CD4-positive, alpha-beta T cell treated with Interleukin-17A for 1 hour (primary cell): ENCODE measurements at regions not wholly inside any gene's neighbourhood (a gene's known extent, or its start where the extent isn't known, plus 50 kb on each side); places are given as distances from the start of the nearest gene placed in this dataset.

Experiments used
- DNase-seq: peaks from one replicate; pipeline ENCODE4 v3.0.0-alpha.2; 2020

- DNase-seq, result no peak
Measured at GRCh38 chr12:67911789-67912188, 77.5 kb upstream of the IFNG-AS1 start.

GRCh38 chr12:67915335-67915851, 73.9 kb upstream of the IFNG-AS1 start:
- no peak for DNase-seq

- no peak for DNase-seq
Measured at GRCh38 chr12:67916266-67916970, 72.8 kb upstream of the IFNG-AS1 start.

GRCh38 chr12:67917811-67918210, 71.4 kb upstream of the IFNG-AS1 start:
- DNase-seq, result no peak

GRCh38 chr12:67918441-67918840, 70.8 kb upstream of the IFNG-AS1 start:
- DNase-seq, result no peak

- DNase-seq, result no peak
Measured at GRCh38 chr12:67919406-67919805, 69.8 kb upstream of the IFNG-AS1 start.

- DNase-seq, result no peak
Measured at GRCh38 chr12:67920413-67920812, 68.8 kb upstream of the IFNG-AS1 start.

GRCh38 chr12:67921286-67921685, 68.0 kb upstream of the IFNG-AS1 start:
- no peak for DNase-seq

GRCh38 chr12:67922245-67922644, 67.0 kb upstream of the IFNG-AS1 start:
- no peak for DNase-seq

- DNase-seq, result no peak
Measured at GRCh38 chr12:67925077-67925476, 64.2 kb upstream of the IFNG-AS1 start.

- no peak for DNase-seq
Measured at GRCh38 chr12:67925552-67925951, 63.7 kb upstream of the IFNG-AS1 start.

GRCh38 chr12:67926063-67926462, 63.2 kb upstream of the IFNG-AS1 start:
- no peak for DNase-seq

- DNase-seq, result no peak
Measured at GRCh38 chr12:67927324-67927723, 61.9 kb upstream of the IFNG-AS1 start.

- DNase-seq, result no peak
Measured at GRCh38 chr12:67927815-67928214, 61.4 kb upstream of the IFNG-AS1 start.

GRCh38 chr12:67928621-67929383, 60.4 kb upstream of the IFNG-AS1 start:
- no peak for DNase-seq

GRCh38 chr12:67929384-67929772, 59.9 kb upstream of the IFNG-AS1 start:
- no peak for DNase-seq

GRCh38 chr12:67937822-67938221, 51.4 kb upstream of the IFNG-AS1 start:
- peak; percentile 7 for DNase-seq
